HG02981 (cell line): ENCODE measurements at regions not wholly inside any gene's neighbourhood (a gene's known extent, or its start where the extent isn't known, plus 50 kb on each side); places are given as distances from the start of the nearest gene placed in this dataset.
"Not testable (repeated sequence)": the region's sequence is repeated elsewhere in the genome, so short reads cannot be mapped to it uniquely, and the experiment has no call there.

ENCODE experiments used
- ATAC-seq: cut with Tn5 transposase; IDR thresholded peaks from one replicate; pipeline ENCODE4 v1.9.1; 2021; ENCODE audit warnings: mild to moderate bottlenecking, moderate library complexity; ENCODE audit not compliant: unreplicated experiment

- no peak for ATAC-seq
Measured at GRCh38 chr1:245031041-245031440, 123.7 kb upstream of the KIF26B start.

DNA sequence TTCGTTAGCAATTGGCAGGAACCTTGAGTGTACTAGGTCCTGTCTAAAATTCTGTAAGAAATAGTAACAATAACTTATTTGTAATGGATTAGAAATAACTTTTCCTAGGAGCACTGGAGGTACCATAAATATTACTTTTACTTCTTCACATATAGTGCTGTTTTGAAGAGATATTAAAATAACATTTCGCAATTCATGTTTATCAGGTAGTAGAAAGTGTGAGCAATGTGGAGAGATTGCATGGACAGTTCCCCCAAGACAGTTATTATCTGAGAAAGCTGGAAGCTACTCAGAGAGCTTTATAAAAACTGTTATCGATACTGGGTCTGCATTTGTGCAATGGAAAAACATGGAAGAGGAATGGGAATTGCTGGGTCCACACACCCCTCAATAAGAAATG, 128.5 kb upstream of the KIF26B start:
- no peak for ATAC-seq

DNA sequence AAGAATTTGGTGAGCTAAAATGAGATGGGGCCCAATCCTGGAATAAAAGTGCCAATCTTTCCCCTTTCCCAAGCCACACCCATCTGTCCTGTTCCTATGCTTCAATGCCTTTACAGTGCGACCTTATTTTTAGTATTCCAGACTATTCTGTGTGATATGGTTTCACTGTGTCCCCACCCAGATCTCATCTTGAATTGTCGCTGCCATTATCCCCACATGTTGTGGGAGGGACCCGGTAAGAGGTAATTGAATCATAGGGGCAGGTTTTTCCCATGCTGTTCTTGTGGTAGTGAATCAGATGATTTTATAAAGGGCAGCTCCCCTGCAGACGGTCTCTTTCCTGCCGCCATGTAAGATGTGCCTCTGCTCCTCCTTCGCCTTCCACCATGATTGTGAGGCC, 129.3 kb upstream of the KIF26B start:
- ATAC-seq, result no peak

DNA sequence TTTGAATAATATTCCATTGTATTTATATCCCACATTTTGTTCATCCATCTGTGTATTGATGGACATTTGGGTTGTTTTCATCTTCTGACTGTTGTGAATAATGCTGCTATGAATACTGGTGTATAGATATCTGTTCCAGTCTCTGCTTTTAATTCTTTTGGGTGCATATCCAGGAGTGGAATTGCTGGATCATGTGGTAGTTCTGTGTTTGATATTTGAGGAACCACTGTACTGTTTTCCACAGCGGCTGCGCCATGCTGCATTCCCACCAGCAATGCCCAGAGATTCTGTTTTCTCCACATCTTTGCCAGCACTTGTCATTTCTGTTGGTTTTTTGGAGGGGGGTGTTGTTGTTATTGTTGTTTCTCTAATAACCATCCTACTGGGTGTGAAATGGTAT, 131.6 kb upstream of the KIF26B start:
- ATAC-seq, result no peak

DNA sequence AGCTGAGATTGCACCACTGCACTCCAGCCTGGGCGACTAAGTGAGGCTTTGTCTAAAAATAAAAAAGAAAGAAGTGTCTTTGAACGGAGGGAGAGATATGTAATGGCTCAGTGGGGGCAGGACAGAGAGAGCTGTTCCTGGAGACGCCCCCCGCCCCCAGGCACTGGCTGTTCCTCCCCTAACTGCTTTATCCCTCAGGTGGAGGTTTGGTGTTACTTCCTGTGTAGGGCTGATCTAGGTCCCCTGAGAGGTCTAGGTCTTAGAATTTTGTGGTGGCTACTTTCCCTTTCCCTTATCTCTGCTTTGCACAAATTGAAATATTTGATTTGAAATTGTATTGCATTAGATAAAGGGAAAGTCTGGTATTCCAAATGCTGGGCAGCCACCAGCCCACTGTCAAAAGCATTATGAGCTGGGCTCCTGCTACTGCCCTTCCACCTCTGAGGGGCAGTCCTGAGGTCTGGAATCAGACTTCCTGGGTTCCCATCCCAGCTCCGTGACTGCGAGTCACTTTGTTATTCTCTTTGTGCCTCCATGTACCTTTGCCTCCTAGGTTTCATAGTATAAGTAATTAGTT, 134.8 kb upstream of the KIF26B start:
- no peak for ATAC-seq

GRCh38 chr1:245016700-245017099, 138.1 kb upstream of the KIF26B start:
- ATAC-seq, result no peak

- no peak for ATAC-seq
Measured at GRCh38 chr1:245015031-245015430, 139.8 kb upstream of the KIF26B start.

DNA sequence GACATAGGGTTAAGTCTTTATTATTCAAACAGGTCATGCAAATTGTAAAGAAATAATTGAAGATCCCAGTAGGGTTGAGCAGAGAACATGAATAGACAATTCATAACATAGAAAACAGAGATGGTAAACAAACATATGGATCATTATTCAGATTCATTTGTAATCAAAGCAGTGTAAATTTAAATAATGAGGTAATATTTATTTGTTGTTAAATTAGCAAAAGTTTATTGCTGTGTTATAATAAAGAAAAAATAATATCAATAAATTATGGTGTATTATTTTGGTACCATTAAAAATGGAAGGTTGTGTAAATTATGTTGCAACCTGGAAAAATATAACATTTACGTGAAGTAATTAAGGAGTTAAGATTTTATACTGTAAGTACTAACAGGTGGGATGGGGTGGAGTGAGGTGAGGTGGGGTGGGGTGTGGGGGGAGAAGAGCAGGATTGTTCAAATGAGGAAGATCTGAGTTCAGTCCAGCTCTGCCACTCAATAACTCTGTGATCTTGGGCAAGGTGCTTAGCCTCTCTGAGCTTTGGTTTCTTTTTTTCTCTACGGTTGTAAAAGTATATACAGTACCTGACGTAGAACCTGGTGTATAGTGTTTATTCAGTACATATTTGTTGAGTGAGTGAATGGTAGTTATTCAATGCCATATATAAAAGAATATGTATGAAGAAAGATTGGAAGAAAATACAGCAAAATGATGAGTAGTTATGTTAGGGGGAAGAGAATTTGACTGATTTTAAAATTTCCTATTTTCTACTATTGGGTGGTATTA, 140.3 kb upstream of the KIF26B start:
- no peak for ATAC-seq

- ATAC-seq, result no peak
Measured at GRCh38 chr1:245010018-245010614, 144.7 kb upstream of the KIF26B start.

DNA sequence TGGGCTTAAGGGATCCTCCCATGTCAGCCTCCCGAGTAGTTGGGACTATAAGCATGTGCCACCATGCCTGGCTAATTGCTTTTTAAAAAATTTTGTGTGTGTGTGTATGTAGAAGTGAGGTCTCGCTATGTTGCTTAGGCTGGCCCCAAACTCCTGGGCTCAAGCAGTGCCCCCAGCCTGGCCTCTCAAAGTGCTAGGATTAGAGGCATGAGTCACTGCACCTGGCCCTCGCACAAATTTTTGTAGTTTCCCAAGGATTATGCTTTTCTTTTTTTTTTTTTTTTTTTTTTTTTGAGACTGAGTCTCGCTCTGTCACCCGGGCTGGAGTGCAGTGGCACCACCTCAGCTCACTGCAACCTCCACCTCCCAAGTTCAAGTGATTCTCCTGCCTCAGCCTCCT, 144.4 kb upstream of the HNRNPU start:
- ATAC-seq, result no peak

- no peak for ATAC-seq
Measured at GRCh38 chr1:245007852-245008251, 143.5 kb upstream of the HNRNPU start.

DNA sequence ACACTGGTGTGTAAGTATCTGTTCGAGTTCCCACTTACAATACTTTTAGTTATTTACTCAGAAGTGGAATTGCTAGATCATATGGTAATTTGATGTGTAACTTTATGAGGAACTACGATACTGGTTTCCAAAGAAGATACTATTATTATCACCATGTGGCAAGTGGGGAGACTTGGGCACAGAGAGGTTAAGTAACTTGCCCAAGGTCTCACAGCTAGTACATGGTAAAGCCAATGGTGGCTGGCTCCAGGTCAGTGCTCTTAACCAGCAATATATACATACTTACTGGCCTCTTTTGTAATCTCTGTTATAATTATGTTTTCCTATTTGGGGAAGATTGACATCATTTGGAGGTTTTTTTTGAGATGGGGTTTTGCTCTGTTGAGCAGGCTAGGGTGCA, 138.9 kb upstream of the HNRNPU start:
- no peak for ATAC-seq

DNA sequence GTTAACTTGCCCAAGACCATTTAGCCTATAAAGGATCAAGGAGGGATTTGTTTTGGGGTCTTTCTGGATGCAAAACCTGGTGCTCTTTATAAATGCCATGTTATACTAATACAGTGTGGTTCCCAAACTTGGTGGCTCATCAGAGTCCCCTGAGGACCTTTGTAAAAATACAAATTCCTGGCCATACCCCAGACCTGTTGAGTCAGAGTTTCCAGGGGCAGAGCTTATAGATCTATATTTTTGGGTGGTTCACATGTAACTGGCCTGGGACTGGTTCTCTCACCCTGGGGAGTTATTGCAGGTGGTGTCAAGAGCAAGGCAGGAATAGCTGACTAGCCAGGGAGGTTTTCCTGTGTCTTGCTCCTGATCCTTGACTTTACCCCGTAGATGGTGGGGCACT, 136.9 kb upstream of the HNRNPU start:
- no peak for ATAC-seq

DNA sequence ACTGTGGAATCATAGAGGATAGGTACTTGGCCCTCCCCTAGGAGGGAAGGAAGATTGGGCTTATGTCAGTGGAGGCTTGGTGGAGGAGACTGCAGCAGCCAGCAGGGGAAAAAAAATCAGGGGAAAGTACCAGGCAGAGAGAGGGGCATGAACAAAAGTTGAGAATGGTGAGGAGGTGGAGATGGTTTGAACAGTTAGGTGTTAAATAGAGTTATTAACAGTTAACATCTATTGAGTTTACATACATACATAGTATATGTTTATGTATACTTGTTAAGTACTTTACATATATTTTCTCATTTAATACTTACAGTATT, 136.5 kb upstream of the HNRNPU start:
- peak; percentile 68 for ATAC-seq

- ATAC-seq, result not testable (repeated sequence)
Measured at GRCh38 chr1:244999644-245000043, 135.3 kb upstream of the HNRNPU start.

- ATAC-seq, result no peak
Measured at GRCh38 chr1:244998717-244999346, 134.5 kb upstream of the HNRNPU start.

GRCh38 chr1:244995602-244996400, 131.5 kb upstream of the HNRNPU start:
- ATAC-seq, result no peak

DNA sequence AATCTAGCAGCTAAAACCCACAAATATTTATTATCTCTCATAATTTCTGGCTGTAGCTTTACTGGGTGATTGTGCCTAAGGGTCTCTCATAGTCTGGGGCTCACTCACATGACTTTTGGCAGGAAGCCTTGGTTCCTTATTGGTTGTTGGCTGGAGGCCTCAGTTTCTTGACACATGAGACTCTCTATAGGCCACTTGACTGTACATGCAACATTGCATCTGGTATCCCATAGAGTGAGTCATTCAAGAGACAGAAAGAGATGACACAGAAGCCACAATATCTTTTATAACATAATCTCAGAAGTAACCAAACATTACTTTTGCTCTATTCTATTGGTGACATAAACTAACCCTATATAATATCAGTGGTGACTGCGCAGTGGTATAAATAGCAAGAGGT, 128.5 kb upstream of the HNRNPU start:
- no peak for ATAC-seq

GRCh38 chr1:244989813-244990212, 125.5 kb upstream of the HNRNPU start:
- no peak for ATAC-seq

- no peak for ATAC-seq
Measured at GRCh38 chr1:244988521-244988920, 124.2 kb upstream of the HNRNPU start.

DNA sequence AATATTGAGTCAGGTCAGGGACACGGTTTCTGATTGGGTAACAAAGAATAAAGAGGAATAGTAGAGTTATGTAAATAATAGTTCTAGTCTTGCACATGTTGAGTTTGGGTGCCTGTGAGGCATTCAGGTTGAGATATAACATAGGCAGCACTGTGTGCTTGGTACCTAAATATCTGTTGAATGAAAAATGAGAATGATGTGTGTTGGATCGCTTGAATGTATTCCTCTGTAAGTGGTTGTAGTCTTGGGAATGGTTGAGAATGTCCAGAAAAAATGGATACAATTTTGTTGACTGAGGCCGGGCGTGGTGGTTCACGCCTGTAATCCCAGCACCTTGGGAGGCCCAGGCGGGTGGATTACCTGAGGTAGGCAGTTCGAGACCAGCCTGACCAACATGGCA, 116.3 kb upstream of the HNRNPU start:
- no peak for ATAC-seq
